Stimulated activated CD8-positive, alpha-beta memory T cell treated with anti-CD3 and anti-CD28 coated beads, Interleukin-15, amount 100 ng/mL, for 1 hour (primary cell): ENCODE measurements at regions not wholly inside any gene's neighbourhood (a gene's known extent, or its start where the extent isn't known, plus 50 kb on each side); places are given as distances from the start of the nearest gene placed in this dataset.
"Not testable (repeated sequence)": the region's sequence is repeated elsewhere in the genome, so short reads cannot be mapped to it uniquely, and the experiment has no call there.

Experiments used
- DNase-seq: peaks from one replicate; pipeline ENCODE4 v3.0.0-alpha.2; 2020; ENCODE audit warnings: low read depth

DNA sequence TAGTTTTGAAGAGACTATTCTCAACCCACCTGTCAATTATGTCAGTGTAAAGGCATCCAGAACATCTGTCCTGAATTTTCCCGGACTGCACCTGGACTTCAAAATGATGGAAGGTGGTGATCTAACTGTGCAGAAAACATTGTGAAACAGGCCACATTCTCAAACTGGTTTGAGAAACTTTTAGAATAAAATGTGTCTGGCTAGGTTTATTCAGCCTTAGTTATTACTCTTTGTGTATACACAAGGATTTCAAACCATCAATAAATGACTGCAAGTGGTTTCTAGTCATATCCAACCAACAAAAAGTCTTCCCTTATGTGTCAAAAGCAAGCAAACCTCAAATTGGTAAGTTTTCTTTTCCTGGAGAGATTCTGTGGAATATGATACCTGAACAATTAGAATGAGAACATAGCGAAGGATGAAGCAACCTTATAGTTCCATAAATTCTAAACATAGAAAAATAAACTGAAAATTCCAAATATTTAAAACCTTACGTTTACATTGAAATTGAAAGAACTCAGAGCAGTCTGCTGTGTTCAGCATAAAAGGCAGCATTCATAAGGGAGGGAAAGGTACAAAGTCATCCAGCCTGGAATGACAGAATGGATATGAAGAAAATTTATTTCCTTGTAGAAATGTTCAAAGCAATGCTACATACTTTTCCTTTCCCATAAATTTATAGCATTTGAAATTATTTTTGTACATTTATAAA is 306.6 kb upstream of the TGFBR2 start:
- DNase-seq, result no peak

- no peak for DNase-seq
These were observed 305.6 kb upstream of the TGFBR2 start for GRCh38 chr3:30300809-30301208.

- no peak for DNase-seq
These were observed 304.4 kb upstream of the TGFBR2 start for GRCh38 chr3:30302027-30302426.

DNA sequence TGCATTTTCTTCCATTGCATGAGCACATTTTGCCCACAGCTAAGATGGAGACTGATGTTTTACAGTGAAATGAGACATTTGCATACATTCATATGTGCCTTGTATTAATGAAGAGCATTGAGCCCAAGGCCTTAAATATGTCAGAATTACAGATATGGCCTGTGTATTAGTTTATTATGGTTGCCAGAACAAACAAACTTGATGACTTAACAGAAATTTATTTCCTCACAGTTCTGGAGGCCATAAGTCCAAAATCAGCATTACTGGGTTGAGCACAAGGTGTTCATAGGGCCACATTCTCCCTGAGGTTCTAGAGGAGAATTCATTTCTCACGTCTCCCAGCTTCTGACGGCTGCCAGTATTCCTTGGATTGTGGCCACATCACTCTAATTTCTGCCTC is 302.6 kb upstream of the TGFBR2 start:
- DNase-seq, result no peak

DNA sequence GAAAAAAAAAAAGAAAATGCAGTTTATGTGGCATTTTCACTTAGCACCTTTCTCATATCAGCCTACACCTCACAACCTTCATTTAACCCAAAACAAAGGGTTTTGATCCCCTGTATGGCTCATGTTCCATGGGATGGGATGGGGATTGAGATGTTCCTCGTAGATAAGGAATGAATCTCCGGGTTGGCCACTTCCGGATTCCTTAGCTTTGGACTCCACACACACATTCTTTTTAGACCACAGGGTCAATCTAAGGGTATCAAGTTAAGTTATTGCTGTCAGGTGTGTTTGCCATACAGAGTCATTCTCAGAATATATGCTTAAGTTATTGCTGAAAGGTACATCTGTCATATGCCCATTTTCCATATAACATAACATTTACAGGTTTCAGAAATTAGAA is 301.4 kb upstream of the TGFBR2 start:
- no peak for DNase-seq

GRCh38 chr3:30306896-30307295 is 299.5 kb upstream of the TGFBR2 start:
- no peak for DNase-seq

DNA sequence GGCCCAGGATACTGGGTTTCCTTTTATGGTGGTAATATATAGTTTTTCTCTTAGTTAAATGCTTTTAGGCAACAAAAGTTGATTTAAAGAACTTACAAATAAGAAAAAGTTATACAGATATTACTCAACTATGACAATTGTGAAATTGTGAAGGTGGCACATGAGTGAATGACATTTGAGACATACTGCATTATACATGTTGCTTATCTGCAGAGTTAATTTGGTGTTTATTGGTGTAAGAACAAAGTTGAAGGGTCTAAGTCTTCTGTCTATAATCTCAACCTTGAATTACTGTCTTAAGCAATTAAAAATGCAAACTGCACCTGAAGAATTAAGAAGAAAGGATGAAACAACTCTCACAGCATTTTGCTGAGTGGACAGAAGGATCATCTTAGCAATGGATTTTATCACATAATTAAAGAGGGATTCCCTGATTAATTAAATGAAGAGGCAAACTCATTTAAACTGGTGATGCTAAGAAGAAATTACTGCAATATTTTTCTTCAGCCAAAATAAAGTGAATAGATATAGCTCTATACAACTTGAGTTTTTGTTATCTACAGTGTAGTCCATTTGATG is 298.9 kb upstream of the TGFBR2 start:
- DNase-seq, result no peak

DNA sequence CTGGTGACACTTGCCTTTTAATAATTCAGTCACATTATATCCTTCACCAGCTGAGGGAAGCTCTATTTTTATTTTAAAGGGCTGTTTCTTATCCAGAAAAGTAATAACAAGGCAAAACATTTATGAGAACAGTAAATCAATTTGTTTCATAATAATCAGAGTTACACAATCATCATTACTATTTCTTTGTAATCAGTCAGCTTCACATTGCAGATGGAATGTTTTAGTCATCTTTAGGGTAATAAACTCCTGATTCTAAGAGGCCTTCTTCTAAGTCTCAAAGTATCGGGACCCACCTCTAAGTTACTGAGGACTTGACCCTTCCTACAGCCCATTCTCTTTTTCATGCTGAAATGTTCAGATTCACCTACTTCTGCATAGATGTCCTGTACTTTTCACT is 298.3 kb upstream of the TGFBR2 start:
- no peak for DNase-seq

GRCh38 chr3:30309961-30310954 is 296.1 kb upstream of the TGFBR2 start:
- no peak for DNase-seq

- no peak for DNase-seq
These were observed 294.6 kb upstream of the TGFBR2 start for GRCh38 chr3:30311781-30312180.

- DNase-seq, result no peak
These were observed 292.6 kb upstream of the TGFBR2 start for GRCh38 chr3:30313840-30314239.

DNA sequence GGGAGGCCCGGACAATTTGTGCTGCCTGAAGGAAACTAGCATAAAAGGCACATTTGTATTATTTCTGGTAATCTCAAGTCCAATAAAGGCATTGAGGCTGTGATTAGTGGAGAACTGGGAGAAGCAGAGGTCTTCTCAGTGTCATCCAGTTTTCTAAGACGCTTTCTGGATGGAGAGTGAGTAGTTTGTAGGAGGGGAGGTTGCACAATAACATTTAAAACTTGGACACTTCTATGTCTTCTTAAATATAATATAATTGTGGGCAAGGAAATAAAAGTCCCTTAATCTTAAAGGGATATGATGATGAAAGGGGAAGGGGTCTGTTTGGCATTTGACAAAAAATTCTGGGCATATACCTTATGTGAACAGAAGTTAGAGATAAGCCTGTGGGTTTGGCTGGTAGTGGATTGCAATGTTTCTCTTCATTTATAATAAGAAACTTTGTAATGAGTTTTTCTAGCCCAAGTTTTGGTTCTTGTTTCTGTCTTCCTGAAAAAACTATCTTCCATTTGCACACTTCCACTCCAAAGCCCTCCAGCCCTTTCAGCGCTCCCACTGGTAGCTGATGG is 291.6 kb upstream of the TGFBR2 start:
- no peak for DNase-seq

- DNase-seq, result no peak
These were observed 291.0 kb upstream of the TGFBR2 start for GRCh38 chr3:30315447-30315846.

GRCh38 chr3:30317561-30317960 is 288.8 kb upstream of the TGFBR2 start:
- DNase-seq, result no peak

- no peak for DNase-seq
These were observed 288.3 kb upstream of the TGFBR2 start for GRCh38 chr3:30318110-30318509.

DNA sequence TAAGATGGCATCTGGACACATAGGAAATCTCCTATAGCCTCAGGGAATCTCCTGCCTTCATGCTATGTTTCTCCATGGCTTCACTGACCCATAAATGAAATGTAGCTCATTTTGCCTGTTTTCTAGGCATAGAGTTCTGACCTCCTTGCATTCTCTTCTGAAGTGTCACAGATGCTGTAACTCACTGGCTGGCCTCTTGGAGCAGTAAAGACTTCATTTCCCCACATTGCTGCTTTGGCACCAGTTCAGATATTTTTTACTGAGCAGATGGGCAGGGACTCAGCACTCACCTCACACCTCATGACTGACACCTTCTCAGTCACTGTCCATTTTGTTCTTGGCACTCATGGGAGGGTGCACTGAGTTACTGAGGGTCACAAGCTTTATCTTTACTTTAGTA is 286.7 kb upstream of the TGFBR2 start:
- DNase-seq, result peak; percentile 1

DNA sequence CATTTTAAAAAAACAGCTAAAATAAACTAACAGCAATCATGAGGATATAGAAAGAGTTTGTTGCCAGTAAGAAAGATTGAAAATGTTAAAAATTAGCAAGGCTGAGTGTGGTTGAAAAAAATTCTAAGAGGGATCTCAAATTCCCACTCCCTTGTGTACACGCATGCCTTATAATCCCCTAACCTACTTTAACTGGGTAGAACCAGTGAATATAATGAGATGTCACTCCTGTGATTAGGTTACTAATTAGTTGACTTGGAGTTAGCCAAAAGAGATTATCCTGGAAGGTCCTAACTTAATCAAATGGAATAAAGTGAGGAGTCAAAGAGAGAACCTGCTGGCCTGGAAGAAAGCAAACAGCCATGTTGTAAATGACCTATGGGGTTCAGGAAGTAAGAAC is 286.0 kb upstream of the TGFBR2 start:
- DNase-seq, result no peak

- DNase-seq, result no peak
These were observed 285.3 kb upstream of the TGFBR2 start for GRCh38 chr3:30321065-30321464.

DNA sequence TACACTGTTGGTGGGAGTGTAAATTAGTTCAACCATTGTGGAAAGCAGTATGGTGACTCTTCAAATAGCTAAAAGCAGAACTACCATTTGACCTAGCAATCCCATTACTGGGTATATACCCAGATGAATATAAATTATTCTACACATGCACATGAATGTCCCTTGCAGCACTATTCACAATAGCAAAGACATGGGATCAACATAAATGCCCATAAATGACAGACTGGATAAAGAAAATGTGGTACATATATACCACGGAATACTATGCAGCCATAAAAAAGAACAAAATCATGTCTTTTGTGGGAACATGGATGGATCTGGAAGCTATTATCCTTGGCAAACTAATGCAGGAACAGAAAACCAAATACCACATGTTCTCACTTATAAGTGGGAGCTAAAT is 282.8 kb upstream of the TGFBR2 start:
- DNase-seq, result not testable (repeated sequence)

GRCh38 chr3:30324587-30324986 is 281.8 kb upstream of the TGFBR2 start:
- no peak for DNase-seq

DNA sequence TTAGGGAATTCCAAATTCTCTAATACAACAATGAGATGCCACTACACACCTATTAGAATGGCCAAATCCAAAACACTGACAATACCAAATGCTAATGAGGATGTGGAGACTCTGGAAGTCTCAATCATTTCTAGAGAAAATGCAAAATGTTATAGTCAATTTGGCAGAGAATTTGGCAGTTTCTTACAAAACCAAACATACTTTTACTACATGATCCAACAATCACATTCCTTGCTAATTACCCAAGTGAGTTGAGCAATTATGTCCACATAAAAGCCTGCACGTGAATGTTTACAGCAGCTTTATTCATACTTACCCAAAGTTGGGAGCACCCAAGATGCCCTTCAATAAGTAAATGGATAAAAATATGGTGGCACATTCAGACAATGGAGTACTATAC is 278.4 kb upstream of the TGFBR2 start:
- DNase-seq, result not testable (repeated sequence)

- not testable (repeated sequence) for DNase-seq
These were observed 277.5 kb upstream of the TGFBR2 start for GRCh38 chr3:30328935-30329334.

- DNase-seq, result no peak
These were observed 274.9 kb upstream of the TGFBR2 start for GRCh38 chr3:30331519-30331918.
